HL-60 (cell line): ENCODE measurements at regions not wholly inside any gene's neighbourhood (a gene's known extent, or its start where the extent isn't known, plus 50 kb on each side); places are given as distances from the start of the nearest gene placed in this dataset.

Experiments used
- SPI1 ChIP-seq: IDR thresholded peaks from 2 replicates; pipeline ENCODE4 v1.6.1; 2012; ENCODE audit warnings: low read depth, mild to moderate bottlenecking, borderline replicate concordance
- TF ChIP-seq, protein P1 (sequence below): IDR thresholded peaks from one replicate; pipeline ENCODE4 v1.5.1; 2011; ENCODE audit warnings: low read length, control low read depth, inconsistent platforms; ENCODE audit not compliant: insufficient read depth
- TF ChIP-seq, protein P2 (sequence below): IDR thresholded peaks from 2 replicates; pipeline ENCODE4 v1.6.1; 2012; ENCODE audit warnings: low read depth; ENCODE audit not compliant: insufficient replicate concordance

DNA sequence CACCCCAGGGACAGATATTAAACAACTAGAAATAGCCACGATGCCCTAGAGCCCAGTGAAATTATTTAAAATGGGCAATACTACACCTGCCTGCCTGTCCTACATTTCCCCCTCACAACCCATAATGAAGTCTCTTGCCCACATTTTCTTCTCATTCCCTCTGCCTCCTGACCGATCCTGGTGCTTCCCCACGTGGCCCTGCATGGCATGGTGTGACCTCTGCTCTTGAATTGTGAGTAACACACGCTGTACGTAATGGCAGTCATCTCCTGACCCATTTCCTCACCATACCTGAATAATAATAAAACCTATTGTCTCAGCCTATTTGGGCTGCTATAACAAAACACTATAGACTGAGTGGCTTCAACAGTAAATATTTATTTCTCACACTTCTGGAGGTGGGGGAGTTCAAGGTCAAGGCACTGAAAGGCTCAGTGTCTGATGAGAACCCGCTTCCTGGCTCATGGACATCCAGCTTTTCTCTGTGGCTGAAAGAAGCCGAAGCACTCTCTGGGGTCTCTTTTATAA, 77.0 kb upstream of the ENPP6 start:
- TF ChIP-seq, protein P1, sequence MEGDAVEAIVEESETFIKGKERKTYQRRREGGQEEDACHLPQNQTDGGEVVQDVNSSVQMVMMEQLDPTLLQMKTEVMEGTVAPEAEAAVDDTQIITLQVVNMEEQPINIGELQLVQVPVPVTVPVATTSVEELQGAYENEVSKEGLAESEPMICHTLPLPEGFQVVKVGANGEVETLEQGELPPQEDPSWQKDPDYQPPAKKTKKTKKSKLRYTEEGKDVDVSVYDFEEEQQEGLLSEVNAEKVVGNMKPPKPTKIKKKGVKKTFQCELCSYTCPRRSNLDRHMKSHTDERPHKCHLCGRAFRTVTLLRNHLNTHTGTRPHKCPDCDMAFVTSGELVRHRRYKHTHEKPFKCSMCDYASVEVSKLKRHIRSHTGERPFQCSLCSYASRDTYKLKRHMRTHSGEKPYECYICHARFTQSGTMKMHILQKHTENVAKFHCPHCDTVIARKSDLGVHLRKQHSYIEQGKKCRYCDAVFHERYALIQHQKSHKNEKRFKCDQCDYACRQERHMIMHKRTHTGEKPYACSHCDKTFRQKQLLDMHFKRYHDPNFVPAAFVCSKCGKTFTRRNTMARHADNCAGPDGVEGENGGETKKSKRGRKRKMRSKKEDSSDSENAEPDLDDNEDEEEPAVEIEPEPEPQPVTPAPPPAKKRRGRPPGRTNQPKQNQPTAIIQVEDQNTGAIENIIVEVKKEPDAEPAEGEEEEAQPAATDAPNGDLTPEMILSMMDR = no peak
- TF ChIP-seq, protein P2, sequence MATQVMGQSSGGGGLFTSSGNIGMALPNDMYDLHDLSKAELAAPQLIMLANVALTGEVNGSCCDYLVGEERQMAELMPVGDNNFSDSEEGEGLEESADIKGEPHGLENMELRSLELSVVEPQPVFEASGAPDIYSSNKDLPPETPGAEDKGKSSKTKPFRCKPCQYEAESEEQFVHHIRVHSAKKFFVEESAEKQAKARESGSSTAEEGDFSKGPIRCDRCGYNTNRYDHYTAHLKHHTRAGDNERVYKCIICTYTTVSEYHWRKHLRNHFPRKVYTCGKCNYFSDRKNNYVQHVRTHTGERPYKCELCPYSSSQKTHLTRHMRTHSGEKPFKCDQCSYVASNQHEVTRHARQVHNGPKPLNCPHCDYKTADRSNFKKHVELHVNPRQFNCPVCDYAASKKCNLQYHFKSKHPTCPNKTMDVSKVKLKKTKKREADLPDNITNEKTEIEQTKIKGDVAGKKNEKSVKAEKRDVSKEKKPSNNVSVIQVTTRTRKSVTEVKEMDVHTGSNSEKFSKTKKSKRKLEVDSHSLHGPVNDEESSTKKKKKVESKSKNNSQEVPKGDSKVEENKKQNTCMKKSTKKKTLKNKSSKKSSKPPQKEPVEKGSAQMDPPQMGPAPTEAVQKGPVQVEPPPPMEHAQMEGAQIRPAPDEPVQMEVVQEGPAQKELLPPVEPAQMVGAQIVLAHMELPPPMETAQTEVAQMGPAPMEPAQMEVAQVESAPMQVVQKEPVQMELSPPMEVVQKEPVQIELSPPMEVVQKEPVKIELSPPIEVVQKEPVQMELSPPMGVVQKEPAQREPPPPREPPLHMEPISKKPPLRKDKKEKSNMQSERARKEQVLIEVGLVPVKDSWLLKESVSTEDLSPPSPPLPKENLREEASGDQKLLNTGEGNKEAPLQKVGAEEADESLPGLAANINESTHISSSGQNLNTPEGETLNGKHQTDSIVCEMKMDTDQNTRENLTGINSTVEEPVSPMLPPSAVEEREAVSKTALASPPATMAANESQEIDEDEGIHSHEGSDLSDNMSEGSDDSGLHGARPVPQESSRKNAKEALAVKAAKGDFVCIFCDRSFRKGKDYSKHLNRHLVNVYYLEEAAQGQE = no peak
- no peak for TF ChIP-seq SPI1
